GM18951 (cell line): ENCODE measurements at regions not wholly inside any gene's neighbourhood (a gene's known extent, or its start where the extent isn't known, plus 50 kb on each side); places are given as distances from the start of the nearest gene placed in this dataset.

ENCODE experiments used
- POLR2A ChIP-seq: IDR thresholded peaks from 4 replicates; pipeline ENCODE4 v1.6.1; 2011; ENCODE audit warnings: mild to moderate bottlenecking; ENCODE audit not compliant: insufficient read length, insufficient read depth; ENCODE audit errors: extremely low read depth
- in situ Hi-C: fragments of 300-500 bp; cut with MboI; formaldehyde crosslinking; loops from one replicate; pipeline ENCODE4 v1.12.0; 2022; ENCODE audit warnings: low sequenced_read_pairs, mixed read lengths, inconsistent platforms; ENCODE audit not compliant: unreplicated experiment

GRCh38 chr2:191526091-191526490, 151.8 kb upstream of the NABP1 start:
- in situ Hi-C loops = no loop called here
- no peak for TF ChIP-seq POLR2A

- no peak for TF ChIP-seq POLR2A
- in situ Hi-C loops = no loop called here
These were observed 151.4 kb upstream of the NABP1 start for GRCh38 chr2:191526536-191526935.

GRCh38 chr2:191526953-191527556, 150.9 kb upstream of the NABP1 start:
- no peak for TF ChIP-seq POLR2A
- in situ Hi-C loops = no loop called here

- in situ Hi-C loops = loop anchor here (10.0 kb wide), 1 partner anchor 366 kb away; no protein-coding TSS in a partner anchor
- TF ChIP-seq POLR2A = no peak
These were observed 147.3 kb upstream of the NABP1 start for GRCh38 chr2:191530618-191531017.

- no peak for TF ChIP-seq POLR2A
- in situ Hi-C loops = loop anchor here (10.0 kb wide), 1 partner anchor 369 kb away; no protein-coding TSS in a partner anchor
These were observed 144.2 kb upstream of the NABP1 start for GRCh38 chr2:191533693-191534180.

- TF ChIP-seq POLR2A = no peak
- in situ Hi-C loops = loop anchor here (10.0 kb wide), 1 partner anchor 373 kb away; no protein-coding TSS in a partner anchor
These were observed 140.0 kb upstream of the NABP1 start for GRCh38 chr2:191537921-191538320.

GRCh38 chr2:191538334-191538903, 139.5 kb upstream of the NABP1 start:
- TF ChIP-seq POLR2A = no peak
- in situ Hi-C loops = loop anchor here (10.0 kb wide), 1 partner anchor 374 kb away; no protein-coding TSS in a partner anchor

- TF ChIP-seq POLR2A = no peak
- in situ Hi-C loops = loop anchor here (10.0 kb wide), 1 partner anchor 374 kb away; no protein-coding TSS in a partner anchor
These were observed 138.9 kb upstream of the NABP1 start for GRCh38 chr2:191539068-191539467.

GRCh38 chr2:191540681-191541080, 137.3 kb upstream of the NABP1 start:
- in situ Hi-C loops = no loop called here
- TF ChIP-seq POLR2A = no peak

GRCh38 chr2:191543708-191544107, 134.2 kb upstream of the NABP1 start:
- in situ Hi-C loops = no loop called here
- no peak for TF ChIP-seq POLR2A

- TF ChIP-seq POLR2A = no peak
- in situ Hi-C loops = no loop called here
These were observed 133.4 kb upstream of the NABP1 start for GRCh38 chr2:191544461-191545062.

GRCh38 chr2:191545361-191545760, 132.6 kb upstream of the NABP1 start:
- in situ Hi-C loops = no loop called here
- TF ChIP-seq POLR2A = no peak

- in situ Hi-C loops = loop anchor here (10.0 kb wide), 1 partner anchor 613 kb away; no protein-coding TSS in a partner anchor
- TF ChIP-seq POLR2A = no peak
These were observed 125.9 kb upstream of the NABP1 start for GRCh38 chr2:191552066-191552465.
